ENCODE measurements at regions not wholly inside any gene's neighbourhood (a gene's known extent, or its start where the extent isn't known, plus 50 kb on each side); places are given as distances from the start of the nearest gene placed in this dataset.

DNA sequence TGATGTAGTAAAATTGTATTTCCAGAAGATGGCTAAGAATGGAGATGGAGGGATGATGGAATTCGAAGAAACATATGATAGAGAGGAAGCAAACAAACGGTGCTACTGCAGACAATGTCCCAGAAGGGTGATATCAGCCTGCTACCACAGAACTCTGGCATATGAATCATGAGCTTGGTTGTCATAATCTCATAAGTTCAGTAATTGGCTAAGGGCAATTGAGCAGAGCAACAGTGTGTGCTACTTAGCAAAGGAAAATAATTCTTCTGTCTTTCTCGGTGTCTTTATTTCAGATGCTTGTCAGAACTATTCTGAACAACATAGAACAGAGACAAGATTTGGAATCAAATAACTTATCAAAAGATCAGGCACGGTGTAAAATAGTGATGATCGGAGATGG lies 407.3 kb downstream of the GBE1 start:
- TF ChIP-seq, protein P1, sequence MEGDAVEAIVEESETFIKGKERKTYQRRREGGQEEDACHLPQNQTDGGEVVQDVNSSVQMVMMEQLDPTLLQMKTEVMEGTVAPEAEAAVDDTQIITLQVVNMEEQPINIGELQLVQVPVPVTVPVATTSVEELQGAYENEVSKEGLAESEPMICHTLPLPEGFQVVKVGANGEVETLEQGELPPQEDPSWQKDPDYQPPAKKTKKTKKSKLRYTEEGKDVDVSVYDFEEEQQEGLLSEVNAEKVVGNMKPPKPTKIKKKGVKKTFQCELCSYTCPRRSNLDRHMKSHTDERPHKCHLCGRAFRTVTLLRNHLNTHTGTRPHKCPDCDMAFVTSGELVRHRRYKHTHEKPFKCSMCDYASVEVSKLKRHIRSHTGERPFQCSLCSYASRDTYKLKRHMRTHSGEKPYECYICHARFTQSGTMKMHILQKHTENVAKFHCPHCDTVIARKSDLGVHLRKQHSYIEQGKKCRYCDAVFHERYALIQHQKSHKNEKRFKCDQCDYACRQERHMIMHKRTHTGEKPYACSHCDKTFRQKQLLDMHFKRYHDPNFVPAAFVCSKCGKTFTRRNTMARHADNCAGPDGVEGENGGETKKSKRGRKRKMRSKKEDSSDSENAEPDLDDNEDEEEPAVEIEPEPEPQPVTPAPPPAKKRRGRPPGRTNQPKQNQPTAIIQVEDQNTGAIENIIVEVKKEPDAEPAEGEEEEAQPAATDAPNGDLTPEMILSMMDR (IDR thresholded peaks at IDR 0.05): no peak
- TF ChIP-seq POLR2A (IDR thresholded peaks at IDR 0.05) (no peak), EP300 (IDR thresholded peaks at IDR 0.05) (no peak), POLR2AphosphoS5 (IDR thresholded peaks at IDR 0.05) (no peak)

Measured in gastroesophageal sphincter (tissue), 3 donors.